ENCODE measurements at regions not wholly inside any gene's neighbourhood (a gene's known extent, or its start where the extent isn't known, plus 50 kb on each side); places are given as distances from the start of the nearest gene placed in this dataset.

DNA sequence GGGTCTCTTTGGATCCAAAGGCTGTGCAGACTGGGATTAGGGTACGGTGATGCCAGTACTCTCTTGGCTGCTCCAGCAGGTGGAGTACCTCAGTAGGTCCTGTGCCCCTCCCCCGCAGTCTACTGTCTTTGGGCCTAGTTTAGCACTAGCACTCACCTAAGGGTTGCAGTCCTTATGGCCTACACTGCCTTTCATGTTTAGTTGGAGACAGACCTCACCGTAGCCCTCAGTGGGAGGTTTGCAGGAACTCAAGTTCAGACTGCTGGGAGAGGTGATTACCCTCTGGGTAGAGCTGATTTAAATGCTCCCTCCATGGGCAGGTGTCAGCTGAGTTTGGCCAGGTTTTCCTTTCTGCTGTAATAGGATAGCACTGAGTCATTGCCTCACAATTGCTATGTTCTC, 210.8 kb upstream of the TMEM196 start:
- WGBS (ENCODE audit: insufficient coverage) = 87% methylated on average over 2 of the region's 3 CpGs
- DNase-seq = peak in 1 of 3 donors; percentile 3
- no peaks in the 10 kb centered on the region for H3K36me3 Mint-ChIP-seq
- TF ChIP-seq, protein P1, sequence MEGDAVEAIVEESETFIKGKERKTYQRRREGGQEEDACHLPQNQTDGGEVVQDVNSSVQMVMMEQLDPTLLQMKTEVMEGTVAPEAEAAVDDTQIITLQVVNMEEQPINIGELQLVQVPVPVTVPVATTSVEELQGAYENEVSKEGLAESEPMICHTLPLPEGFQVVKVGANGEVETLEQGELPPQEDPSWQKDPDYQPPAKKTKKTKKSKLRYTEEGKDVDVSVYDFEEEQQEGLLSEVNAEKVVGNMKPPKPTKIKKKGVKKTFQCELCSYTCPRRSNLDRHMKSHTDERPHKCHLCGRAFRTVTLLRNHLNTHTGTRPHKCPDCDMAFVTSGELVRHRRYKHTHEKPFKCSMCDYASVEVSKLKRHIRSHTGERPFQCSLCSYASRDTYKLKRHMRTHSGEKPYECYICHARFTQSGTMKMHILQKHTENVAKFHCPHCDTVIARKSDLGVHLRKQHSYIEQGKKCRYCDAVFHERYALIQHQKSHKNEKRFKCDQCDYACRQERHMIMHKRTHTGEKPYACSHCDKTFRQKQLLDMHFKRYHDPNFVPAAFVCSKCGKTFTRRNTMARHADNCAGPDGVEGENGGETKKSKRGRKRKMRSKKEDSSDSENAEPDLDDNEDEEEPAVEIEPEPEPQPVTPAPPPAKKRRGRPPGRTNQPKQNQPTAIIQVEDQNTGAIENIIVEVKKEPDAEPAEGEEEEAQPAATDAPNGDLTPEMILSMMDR (IDR thresholded peaks at IDR 0.05) = no peak
- H3K36me3 ChIP-seq (replicated peaks in 1 of 2; ENCODE audit: control insufficient read depth in 1 of 2, insufficient read depth in 2 of 2, low read length in 2 of 2) = no peaks in the 10 kb centered on the region
- H3K9me3 ChIP-seq (replicated peaks in 1 of 2; ENCODE audit: control insufficient read depth in 1 of 2, insufficient read depth in 1 of 2, low read length in 2 of 2) = no peaks in the 10 kb centered on the region
- no peak overlapping the region for H3K4me2 ChIP-seq (replicated peaks; ENCODE audit: extremely low read depth, low read length, poor library complexity, severe bottlenecking)
- no peak overlapping the region for H3K4me3 Mint-ChIP-seq
- H4K20me1 ChIP-seq (ENCODE audit: insufficient read depth, low read length) = no peaks in the 10 kb centered on the region
- H3K27me3 Mint-ChIP-seq (ENCODE audit: low read depth in 3 of 3) = peaks cover 0 to 2% (median 0%) of the 10 kb centered on the region in 3 donors
- no peak overlapping the region for H2AFZ ChIP-seq (ENCODE audit: insufficient read depth, low read depth, low read length, poor library complexity, severe bottlenecking)
- H3K4me1 ChIP-seq (ENCODE audit: control insufficient read depth in 1 of 2, insufficient read depth in 2 of 2, low read length in 2 of 2) = no peaks in the 10 kb centered on the region
- H3K4me3 ChIP-seq (replicated peaks in 1 of 3; ENCODE audit: low read depth in 2 of 3, low read length in 3 of 3) = no peak overlapping the region
- H3K9ac ChIP-seq (ENCODE audit: insufficient read depth, low read length, poor library complexity, severe bottlenecking) = no peak overlapping the region
- H3K27ac Mint-ChIP-seq = no peak overlapping the region
- intact Hi-C loops (cut with micrococcal nuclease) = no loop called here
- H3K79me2 ChIP-seq (ENCODE audit: insufficient read depth, low read length) = no peaks in the 10 kb centered on the region
- no peaks in the 10 kb centered on the region for H3K4me1 Mint-ChIP-seq
- H3K27me3 ChIP-seq (ENCODE audit: control insufficient read depth in 2 of 2, insufficient read depth in 2 of 2, low read length in 2 of 2) = no peaks in the 10 kb centered on the region
- H3K27ac ChIP-seq (ENCODE audit: low read depth in 1 of 2, low read length in 2 of 2) = no peak overlapping the region
- H3K9me3 Mint-ChIP-seq = no peaks in the 10 kb centered on the region

GRCh38 chr7:19982841-19983835, 209.7 kb upstream of the TMEM196 start:
- WGBS (ENCODE audit: insufficient coverage) = 93% methylated on average over 3 of the region's 6 CpGs
- H3K9me3 Mint-ChIP-seq = peaks cover 0 to 2% (median 0%) of the 10 kb centered on the region in 7 donors
- intact Hi-C loops (cut with micrococcal nuclease) = no loop called here

More at GRCh38 chr7:19982841-19983835, 209.7 kb upstream of the TMEM196 start:
- Histone ChIP-seq H2AFZ (ENCODE audit: insufficient read depth, low read depth, low read length, poor library complexity, severe bottlenecking) (no peak overlapping the region), H3K36me3 (replicated peaks in 1 of 2; ENCODE audit: control insufficient read depth in 1 of 2, insufficient read depth in 2 of 2, low read length in 2 of 2) (no peaks in the 10 kb centered on the region), H3K27ac (ENCODE audit: low read depth in 1 of 2, low read length in 2 of 2) (no peak overlapping the region), H3K4me1 (ENCODE audit: control insufficient read depth in 1 of 2, insufficient read depth in 2 of 2, low read length in 2 of 2) (no peaks in the 10 kb centered on the region), H3K4me2 (replicated peaks; ENCODE audit: extremely low read depth, low read length, poor library complexity, severe bottlenecking) (no peak overlapping the region), H4K20me1 (ENCODE audit: insufficient read depth, low read length) (no peaks in the 10 kb centered on the region), H3K9ac (ENCODE audit: insufficient read depth, low read length, poor library complexity, severe bottlenecking) (no peak overlapping the region), H3K4me3 (replicated peaks in 1 of 3; ENCODE audit: low read depth in 2 of 3, low read length in 3 of 3) (no peak overlapping the region), H3K27me3 (ENCODE audit: control insufficient read depth in 2 of 2, insufficient read depth in 2 of 2, low read length in 2 of 2) (no peaks in the 10 kb centered on the region), H3K79me2 (ENCODE audit: insufficient read depth, low read length) (no peaks in the 10 kb centered on the region), H3K9me3 (replicated peaks in 1 of 2; ENCODE audit: control insufficient read depth in 1 of 2, insufficient read depth in 1 of 2, low read length in 2 of 2) (no peaks in the 10 kb centered on the region)
- no peaks in the 10 kb centered on the region for H3K4me1 Mint-ChIP-seq
- TF ChIP-seq, protein P1 (IDR thresholded peaks at IDR 0.05) = peak; percentile 43
- H3K4me3 Mint-ChIP-seq = no peak overlapping the region
- H3K36me3 Mint-ChIP-seq = no peaks in the 10 kb centered on the region
- H3K27me3 Mint-ChIP-seq (ENCODE audit: low read depth in 3 of 3) = peaks cover 0 to 2% (median 0%) of the 10 kb centered on the region in 3 donors
- H3K27ac Mint-ChIP-seq = peak overlapping the region in 2 of 7 donors; percentile 30 to 32
- DNase-seq = peak; percentile 5 to 37 (median 13)

Measured in CD14-positive monocyte (primary cell).